Mucosa of descending colon (tissue), 3 donors: ENCODE measurements at regions not wholly inside any gene's neighbourhood (a gene's known extent, or its start where the extent isn't known, plus 50 kb on each side); places are given as distances from the start of the nearest gene placed in this dataset.

Experiments
- ATAC-seq: fragments of 200-7000 bp; cut with Tn5 transposase; one replicate; pipeline ENCODE4 v1.9.1; 2020; ENCODE audit warnings: mild to moderate bottlenecking, moderate library complexity
- DNase-seq, 3 donors: peaks; one replicate each; pipeline ENCODE4 v3.0.0-alpha.2; 2020
- H3K36me3 ChIP-seq: fragments of 200-600 bp; one replicate; pipeline ENCODE4 v1.8.0; 2021; ENCODE audit warnings: low read depth, mild to moderate bottlenecking
- H3K4me1 ChIP-seq: fragments of 200-600 bp; one replicate; pipeline ENCODE4 v1.8.0; 2021; ENCODE audit warnings: low read depth, mild to moderate bottlenecking
- H3K4me3 ChIP-seq: fragments of 200-600 bp; one replicate; pipeline ENCODE4 v1.8.0; 2021; ENCODE audit warnings: mild to moderate bottlenecking
- H3K9me3 ChIP-seq: fragments of 200-600 bp; one replicate; pipeline ENCODE4 v1.8.0; 2021; ENCODE audit warnings: mild to moderate bottlenecking
- CTCF ChIP-seq: fragments of 200-600 bp; IDR thresholded peaks from one replicate; pipeline ENCODE4 v1.8.0; 2022; ENCODE audit warnings: antibody characterized with exemption, mild to moderate bottlenecking
- intact Hi-C, 2 donors: fragments of 100-400 bp; cut with DNase I in 1 of 2; cut with micrococcal nuclease in 1 of 2; formaldehyde crosslinking; loops; one replicate each; pipeline versions ENCODE4 v1.11.0 to v1.11.1; 2022; cut with DNase I, micrococcal nuclease
- donor health status: DM: no; HTN: no; CAD: no; lungs with moderate emphysema.
- donor health status: DM: no; HTN: no; CAD: no.
- donor health status: DM: no; HTN: yes; CAD: no.

GRCh38 chr12:65536351-65536750, 257.9 kb downstream of the MSRB3 start:
- no peaks in the 10 kb centered on the region for H3K36me3 ChIP-seq
- H3K4me1 ChIP-seq = no peaks in the 10 kb centered on the region
- intact Hi-C loops = no loop called here
- DNase-seq (no peak), ATAC-seq (no peak)
- H3K9me3 ChIP-seq = peaks cover 23% of the 10 kb centered on the region
- no peak for TF ChIP-seq CTCF
- H3K4me3 ChIP-seq = no peak overlapping the region

GRCh38 chr12:65536876-65537681, 258.6 kb downstream of the MSRB3 start:
- DNase-seq (no peak), ATAC-seq (peak; percentile 55)
- Histone ChIP-seq H3K9me3 (peaks cover 26% of the 10 kb centered on the region), H3K36me3 (no peaks in the 10 kb centered on the region), H3K4me3 (no peak overlapping the region), H3K4me1 (no peaks in the 10 kb centered on the region)
- intact Hi-C loops = no loop called here
- no peak for TF ChIP-seq CTCF

- DNase-seq = no peak
- intact Hi-C loops = no loop called here
- Histone ChIP-seq H3K9me3 (peaks cover 26% of the 10 kb centered on the region), H3K4me1 (no peaks in the 10 kb centered on the region), H3K36me3 (no peaks in the 10 kb centered on the region), H3K4me3 (no peak overlapping the region)
- ATAC-seq = no peak
- TF ChIP-seq CTCF = no peak
These were observed 259.5 kb downstream of the MSRB3 start for GRCh38 chr12:65537978-65538377.

- intact Hi-C loops = no loop called here
- Histone ChIP-seq H3K4me3 (no peak overlapping the region), H3K36me3 (no peaks in the 10 kb centered on the region), H3K9me3 (peaks cover 26% of the 10 kb centered on the region), H3K4me1 (no peaks in the 10 kb centered on the region)
- DNase-seq = no peak
- no peak for TF ChIP-seq CTCF
- no peak for ATAC-seq
These were observed 260.5 kb downstream of the MSRB3 start for GRCh38 chr12:65539023-65539422.

- DNase-seq = no peak
- H3K4me1 ChIP-seq = no peaks in the 10 kb centered on the region
- no peak for TF ChIP-seq CTCF
- H3K4me3 ChIP-seq = no peak overlapping the region
- peaks cover 26% of the 10 kb centered on the region for H3K9me3 ChIP-seq
- H3K36me3 ChIP-seq = no peaks in the 10 kb centered on the region
- intact Hi-C loops = no loop called here
- ATAC-seq = no peak
These were observed 261.7 kb downstream of the MSRB3 start for GRCh38 chr12:65540140-65540539.
